Lower leg skin (tissue), 3 donors: ENCODE measurements at regions not wholly inside any gene's neighbourhood (a gene's known extent, or its start where the extent isn't known, plus 50 kb on each side); places are given as distances from the start of the nearest gene placed in this dataset.

Source experiments
- POLR2A ChIP-seq, 2 donors: fragments of 450-650 bp; IDR thresholded peaks; one replicate each; pipeline ENCODE4 v1.6.1; 2016 to 2017; ENCODE audit warnings: antibody characterized with exemption in 2 of 2, mild to moderate bottlenecking in 1 of 2, moderate library complexity in 1 of 2
- TF ChIP-seq, protein P1 (sequence below), 3 donors: fragments of 450-650 bp; IDR thresholded peaks; one replicate each; pipeline ENCODE4 v1.5.1; 2016; ENCODE audit warnings: antibody characterized with exemption in 3 of 3, mild to moderate bottlenecking in 3 of 3, moderate library complexity in 2 of 3

GRCh38 chr20:41862476-41862875, 244.3 kb upstream of the CHD6 start:
- TF ChIP-seq, protein P1, sequence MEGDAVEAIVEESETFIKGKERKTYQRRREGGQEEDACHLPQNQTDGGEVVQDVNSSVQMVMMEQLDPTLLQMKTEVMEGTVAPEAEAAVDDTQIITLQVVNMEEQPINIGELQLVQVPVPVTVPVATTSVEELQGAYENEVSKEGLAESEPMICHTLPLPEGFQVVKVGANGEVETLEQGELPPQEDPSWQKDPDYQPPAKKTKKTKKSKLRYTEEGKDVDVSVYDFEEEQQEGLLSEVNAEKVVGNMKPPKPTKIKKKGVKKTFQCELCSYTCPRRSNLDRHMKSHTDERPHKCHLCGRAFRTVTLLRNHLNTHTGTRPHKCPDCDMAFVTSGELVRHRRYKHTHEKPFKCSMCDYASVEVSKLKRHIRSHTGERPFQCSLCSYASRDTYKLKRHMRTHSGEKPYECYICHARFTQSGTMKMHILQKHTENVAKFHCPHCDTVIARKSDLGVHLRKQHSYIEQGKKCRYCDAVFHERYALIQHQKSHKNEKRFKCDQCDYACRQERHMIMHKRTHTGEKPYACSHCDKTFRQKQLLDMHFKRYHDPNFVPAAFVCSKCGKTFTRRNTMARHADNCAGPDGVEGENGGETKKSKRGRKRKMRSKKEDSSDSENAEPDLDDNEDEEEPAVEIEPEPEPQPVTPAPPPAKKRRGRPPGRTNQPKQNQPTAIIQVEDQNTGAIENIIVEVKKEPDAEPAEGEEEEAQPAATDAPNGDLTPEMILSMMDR (IDR thresholded peaks at IDR 0.05) = no peak
- no peak for TF ChIP-seq POLR2A (IDR thresholded peaks at IDR 0.05)
